G401 (cell line): ENCODE measurements at regions not wholly inside any gene's neighbourhood (a gene's known extent, or its start where the extent isn't known, plus 50 kb on each side); places are given as distances from the start of the nearest gene placed in this dataset.

Experiments used
- DNase-seq: peaks from one replicate; pipeline ENCODE4 v3.0.0-alpha.2; 2015; ENCODE audit warnings: low spot score
- in situ Hi-C: cut with HindIII; loops from 2 replicates; pipeline ENCODE4 v1.10.0; 2016; ENCODE audit warnings: low sequenced_read_pairs, mixed read lengths

DNA sequence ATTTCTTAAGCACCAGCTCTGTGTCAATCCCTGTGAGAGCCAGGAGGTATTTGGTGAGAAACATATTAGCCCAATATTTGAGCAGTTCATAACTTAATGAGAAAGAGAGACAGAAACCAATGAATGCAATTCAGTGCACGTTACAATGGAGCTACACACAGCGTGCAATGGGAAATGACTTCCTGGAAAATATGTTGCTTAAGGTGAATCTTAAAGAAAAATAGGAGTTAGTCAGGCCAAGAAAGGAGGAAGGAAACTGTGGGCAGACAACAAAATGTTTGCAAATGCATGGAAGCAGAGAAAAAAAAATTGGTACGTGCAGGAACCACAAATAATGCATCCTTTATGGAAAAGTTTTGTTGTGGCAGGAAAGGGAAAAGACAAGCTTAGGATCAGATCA is 481.7 kb downstream of the BCAT1 start:
- in situ Hi-C loops = no loop called here
- no peak for DNase-seq

DNA sequence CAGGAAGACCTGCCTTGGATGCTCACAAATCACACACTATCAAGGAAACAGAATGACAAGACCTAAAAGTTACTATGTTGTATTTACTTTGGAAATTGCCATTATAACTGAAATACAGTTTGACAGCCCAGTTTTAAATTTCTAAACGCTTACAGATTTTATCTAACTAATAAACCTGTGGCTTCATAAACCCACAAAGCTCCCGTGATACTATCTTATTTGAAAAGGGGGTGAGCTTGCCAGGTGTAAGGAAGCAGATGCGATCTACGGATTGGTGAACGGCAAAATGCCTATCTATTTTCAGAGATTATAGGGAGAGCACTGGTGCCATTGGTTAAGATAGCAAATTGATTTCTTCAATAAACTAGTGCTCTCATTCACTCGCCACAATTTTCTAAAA is 485.5 kb downstream of the BCAT1 start:
- in situ Hi-C loops = no loop called here
- no peak for DNase-seq

DNA sequence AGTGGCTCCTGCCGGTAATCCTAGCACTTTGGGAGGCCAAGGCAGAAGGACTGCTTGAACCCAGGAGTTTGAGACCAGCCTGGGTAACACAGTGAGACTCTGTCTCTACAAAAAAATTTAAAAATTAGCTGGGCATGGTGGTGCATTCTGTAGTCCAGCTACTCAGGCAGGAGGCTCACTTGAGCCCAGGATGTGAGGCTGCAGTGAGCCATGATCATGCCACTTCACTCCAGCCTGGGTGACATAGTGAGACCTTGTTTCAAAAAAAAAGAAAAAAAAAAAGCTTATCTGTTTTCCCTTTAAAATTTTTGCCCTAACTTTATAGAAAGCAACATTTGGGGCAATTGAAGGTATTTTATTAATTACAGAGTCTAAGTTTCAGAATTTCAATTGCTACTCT is 486.0 kb downstream of the BCAT1 start:
- in situ Hi-C loops = no loop called here
- no peak for DNase-seq

DNA sequence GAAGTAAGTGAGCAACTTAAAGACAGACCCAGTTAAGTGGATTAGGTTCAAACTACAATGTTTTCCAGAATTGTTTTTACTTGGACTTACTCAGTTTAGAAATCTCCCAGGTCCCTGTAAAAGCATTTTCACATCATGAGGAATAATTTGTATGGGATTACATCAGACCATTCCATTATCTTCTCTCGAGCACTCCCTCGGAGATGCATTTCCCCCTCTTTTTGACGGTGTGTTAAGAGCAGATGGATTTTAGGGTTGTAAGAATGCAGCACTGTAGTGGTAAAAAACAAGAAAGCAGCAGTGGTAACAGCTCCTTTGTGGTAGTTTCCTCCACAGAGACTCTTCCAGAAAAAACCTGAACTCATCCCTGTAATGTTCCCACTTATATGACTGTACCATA is 488.4 kb downstream of the BCAT1 start:
- in situ Hi-C loops = no loop called here
- no peak for DNase-seq

DNA sequence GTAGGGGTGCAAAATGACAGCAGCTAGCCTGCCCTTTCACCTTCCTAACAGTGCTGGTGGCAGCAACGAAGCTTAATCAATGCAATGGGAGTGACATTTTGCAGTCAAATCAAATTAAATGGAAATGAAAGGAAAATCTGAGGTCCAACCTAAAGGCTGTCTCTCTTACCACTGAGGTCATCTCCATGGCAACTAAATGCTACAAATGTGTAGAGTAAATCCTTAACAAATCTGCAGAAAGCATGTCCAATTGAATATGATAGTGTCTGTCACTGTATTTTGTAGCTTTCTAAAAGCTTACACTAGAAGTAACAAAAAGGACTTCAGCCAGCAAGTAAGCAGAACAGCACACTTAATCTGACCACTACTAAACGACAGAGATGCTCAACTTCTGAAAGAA is 488.8 kb downstream of the BCAT1 start:
- in situ Hi-C loops = no loop called here
- no peak for DNase-seq

DNA sequence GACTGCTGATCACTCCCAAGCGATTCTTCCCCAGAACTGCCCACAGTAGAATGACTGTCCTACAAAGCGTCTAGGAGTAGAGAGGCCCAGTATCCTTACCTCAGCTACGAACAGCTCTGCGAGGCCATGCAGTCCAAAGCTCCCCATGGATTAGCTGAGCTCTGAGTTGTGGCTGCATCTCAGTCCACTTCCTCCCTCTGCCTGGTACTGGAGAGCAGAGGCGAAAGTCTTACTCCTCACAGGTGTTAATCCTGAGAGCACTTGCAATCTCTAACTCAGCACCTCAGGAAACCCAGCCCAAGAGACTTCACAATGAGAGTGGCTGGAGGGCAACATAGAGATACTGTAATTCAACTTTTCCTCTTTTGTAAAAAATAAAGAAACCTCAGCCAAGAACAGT is 493.1 kb downstream of the BCAT1 start:
- in situ Hi-C loops = no loop called here

DNA sequence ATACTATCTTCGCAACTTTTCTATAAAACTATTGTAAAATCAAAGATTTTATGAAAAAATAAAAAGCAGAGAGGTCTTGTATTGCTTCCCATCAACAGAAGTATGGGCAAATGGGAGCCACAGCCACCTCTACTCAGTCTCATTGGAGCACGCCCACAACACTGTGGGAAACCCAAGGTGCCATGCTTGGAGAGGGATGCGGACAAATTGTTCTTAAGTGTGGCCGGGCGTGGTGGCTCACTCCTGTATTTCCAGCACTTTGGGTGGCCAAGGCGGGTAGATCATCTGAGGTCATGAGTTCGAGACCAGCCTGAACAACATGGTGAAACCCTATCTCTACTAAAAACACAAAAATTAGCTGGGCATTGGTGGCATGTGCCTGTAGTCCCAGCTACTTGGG is 498.2 kb upstream of the SOX5 start:
- in situ Hi-C loops = no loop called here
- DNase-seq = no peak

More for the DNA sequence above, 493.1 kb downstream of the BCAT1 start:
- no peak for DNase-seq

DNA sequence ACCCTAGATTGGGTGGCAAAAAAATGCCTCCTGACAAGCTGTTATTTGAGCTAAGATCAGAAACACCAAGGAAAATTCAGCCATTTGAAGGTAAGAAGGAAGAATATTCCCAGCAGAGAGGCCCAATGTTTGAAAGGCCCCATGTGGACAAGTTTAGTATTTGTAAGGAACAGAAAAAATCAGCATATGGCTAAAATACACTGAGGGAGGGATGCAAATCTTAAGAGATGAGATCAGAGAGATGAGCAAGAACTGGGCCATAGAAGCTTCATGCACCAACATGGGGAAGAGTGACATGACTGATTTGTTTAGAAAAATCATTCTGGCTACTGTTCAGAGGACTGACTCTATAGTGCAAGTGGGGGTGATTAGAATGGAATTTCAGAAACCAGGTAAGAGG is 496.8 kb upstream of the SOX5 start:
- DNase-seq = no peak
- in situ Hi-C loops = no loop called here

DNA sequence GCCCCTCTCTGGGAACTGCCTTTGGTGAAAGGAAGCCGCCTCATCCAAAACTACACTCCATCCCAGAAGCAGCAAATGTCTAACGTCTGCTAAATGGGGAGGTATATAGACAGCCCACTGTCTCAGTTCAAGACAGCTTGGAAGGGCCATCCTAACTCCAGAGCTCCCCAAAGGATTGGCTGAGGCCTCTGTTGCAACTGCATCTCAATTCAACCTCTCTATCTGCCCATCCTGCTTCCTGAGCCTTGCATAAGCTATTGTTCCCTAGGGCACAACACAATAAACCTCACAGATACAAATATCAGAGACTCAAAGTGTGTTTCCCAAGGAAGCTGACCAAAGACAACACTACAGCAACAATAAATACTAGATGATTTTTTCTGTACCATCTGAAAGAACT is 495.2 kb upstream of the SOX5 start:
- in situ Hi-C loops = no loop called here
- DNase-seq = no peak

DNA sequence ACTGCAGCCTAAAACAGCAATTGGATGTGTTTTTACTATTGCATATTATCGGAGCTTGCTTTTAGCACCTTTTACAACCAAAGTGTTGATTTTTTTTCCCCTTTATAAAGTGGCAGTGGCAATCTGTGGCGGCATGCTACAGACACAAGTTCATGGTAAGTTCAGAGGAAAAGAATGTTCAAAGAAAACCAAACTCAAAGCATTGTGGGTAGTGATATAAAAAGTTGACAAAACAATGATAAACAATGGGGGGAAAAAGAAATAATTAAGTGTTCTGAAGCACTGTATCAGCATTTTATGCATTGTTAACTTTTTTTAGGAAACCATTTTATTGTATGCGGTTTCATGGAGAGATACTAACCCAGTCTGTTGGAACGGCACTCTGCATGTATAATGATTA is 492.0 kb upstream of the SOX5 start:
- no peak for DNase-seq
- in situ Hi-C loops = no loop called here

DNA sequence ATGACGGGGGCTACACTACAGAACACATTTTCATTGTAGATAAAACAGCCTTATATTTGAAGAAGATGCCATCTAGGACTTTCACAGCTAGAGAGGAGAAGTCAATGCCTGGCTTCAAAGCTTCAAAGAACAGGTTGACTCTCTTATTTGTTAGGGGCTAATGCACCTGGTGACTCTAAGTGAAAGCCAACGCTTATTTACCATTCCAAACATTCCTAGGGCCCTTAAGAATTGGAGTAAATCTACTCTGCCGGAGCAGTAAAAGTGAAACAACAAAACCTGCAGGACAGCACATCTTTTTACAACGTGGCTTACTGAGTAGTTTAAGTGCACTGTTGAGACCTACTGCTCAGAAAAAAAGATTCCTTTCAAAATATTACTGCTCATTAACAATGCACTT is 487.2 kb upstream of the SOX5 start:
- DNase-seq = no peak
- in situ Hi-C loops = no loop called here

DNA sequence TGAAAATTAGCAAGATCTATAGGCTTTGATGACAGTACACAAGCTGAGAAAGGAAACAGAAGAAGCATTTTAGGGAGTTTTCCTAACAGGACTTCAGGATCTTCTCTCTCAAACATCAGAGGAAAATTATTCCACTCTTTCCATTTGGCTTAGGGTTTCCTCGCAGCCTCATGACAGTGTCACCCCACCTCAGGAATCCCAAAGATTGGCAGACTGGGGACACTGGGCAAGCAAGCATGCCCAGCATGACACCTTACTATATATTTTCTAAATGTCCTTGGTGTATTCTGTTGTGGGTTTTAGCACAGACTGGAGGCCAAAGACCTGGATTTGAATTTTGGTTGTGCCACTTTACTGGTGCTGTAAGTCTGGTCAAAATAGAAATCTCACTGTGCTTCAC is 482.4 kb upstream of the SOX5 start:
- in situ Hi-C loops = no loop called here
- no peak for DNase-seq

DNA sequence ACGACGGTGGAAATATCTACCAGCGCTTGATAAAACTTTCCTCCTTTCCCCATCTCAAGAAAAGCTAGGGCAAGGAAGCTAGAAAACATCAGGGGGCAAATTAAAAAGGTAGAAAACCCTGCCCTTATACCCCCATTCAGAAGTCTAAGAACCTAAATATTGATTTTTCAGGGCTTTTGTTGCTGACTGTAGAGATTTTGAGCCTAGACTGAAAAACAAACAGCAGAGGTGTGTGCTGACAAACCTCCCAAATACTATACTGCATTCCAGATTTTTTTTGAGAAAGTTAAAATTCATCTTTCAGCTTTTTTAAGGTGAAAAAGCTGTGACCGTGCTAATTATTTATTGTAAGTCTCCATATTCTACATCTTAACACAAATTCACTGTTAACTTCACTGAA is 478.3 kb upstream of the SOX5 start:
- in situ Hi-C loops = no loop called here
- no peak for DNase-seq

DNA sequence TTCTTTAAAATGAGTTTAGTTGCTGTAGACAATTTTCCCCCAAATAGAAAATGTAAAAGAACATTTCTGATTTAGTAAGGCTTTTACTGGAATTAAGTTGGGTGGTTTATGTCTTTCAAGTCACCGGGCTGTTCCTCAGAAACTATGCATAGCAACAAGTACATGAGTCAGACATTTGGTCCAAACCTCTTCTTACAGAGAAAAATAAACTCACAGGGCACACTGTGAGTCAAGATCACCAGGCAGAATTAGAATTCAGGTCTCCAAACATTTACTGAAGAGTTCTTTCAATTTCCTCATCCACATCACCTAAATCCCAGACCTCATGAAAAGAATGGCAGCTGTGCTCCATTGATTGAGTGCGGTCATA is 476.1 kb upstream of the SOX5 start:
- in situ Hi-C loops = no loop called here
- DNase-seq = no peak

DNA sequence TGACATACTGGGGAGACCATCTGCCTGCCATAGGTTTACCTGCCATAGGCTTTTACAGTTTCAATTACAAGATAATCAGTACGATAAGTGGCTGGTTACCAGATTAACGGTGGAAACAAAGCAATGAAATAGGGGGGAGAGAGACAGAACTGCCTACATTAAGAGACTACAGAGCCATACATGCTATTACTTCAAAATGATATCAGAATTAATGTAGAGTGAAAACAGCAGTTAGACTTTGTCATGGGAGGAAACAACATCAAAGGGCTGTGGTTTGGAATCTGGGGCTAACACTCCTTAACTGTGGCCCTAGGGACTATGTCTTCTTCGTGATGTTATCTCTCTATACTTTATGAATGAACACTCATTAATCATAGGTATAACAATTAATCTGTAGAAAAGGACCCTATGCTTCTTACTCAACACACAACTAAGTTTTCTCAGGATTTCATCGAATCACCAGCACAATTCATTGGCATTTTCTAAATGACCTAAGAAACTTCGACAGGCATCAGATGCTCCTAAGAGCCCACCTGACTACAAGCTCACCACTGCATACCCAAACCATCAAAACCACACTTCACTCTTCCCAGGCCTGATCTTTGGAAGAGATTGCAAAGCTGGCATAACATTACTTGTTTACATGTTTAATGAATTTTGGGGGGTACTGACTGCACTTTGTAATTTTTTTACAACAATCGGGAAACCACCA is 475.6 kb upstream of the SOX5 start:
- no peak for DNase-seq
- in situ Hi-C loops = no loop called here

DNA sequence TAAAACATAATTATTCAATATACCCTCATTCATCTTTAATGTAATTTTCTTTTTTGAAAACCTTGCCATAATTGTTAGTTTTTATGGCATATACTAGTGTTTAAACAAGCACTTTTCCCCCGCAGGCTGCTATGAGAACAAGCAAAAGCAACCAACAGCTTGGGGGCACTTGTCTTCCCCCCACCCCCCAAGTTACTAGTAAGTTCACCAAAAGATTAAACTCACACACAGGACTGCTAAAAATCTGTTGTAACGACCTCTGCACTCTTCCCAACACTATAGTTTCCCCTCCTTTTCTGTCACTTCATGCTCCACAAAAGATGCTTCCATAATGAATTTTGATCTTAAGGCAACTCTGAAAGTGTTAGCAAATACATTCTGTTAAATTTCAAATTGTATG is 474.9 kb upstream of the SOX5 start:
- in situ Hi-C loops = no loop called here
- DNase-seq = no peak

DNA sequence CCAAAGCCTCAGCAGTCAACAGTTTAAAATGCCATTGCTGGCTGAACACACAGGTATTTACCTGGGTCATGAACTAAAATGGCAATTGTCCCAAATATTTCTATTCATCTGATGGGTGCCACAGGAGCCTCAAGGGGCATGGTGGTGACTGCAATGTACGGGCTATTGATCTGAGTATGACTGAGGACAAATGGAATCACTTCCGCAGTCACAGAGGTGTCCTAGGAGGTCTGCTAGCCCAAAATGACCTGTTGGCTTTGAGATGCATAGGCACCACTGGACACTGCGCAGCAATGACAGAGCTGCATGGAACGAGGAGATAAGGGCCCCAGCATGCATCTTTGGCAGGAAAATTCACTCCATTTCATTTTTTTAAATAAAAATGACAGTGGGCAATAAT is 474.1 kb upstream of the SOX5 start:
- DNase-seq = no peak
- in situ Hi-C loops = no loop called here

DNA sequence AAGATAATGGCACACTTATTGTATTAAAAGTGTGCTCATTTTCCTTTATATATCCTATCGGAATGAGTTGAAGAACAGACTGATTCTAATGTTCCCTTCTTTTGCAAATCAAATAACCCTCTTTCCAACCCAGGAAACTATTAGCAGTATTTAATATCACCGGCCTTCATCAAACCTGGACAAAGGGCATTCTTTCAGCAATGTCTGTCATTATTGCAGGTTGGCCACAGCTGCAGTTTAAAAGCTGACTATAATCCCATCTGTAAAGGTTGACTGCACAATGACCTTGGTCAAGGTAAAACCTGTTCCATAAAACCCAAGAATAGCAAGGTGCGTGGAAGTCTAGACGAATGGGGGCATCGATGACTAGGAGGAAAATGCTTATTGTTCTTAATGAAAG is 472.3 kb upstream of the SOX5 start:
- DNase-seq = no peak
- in situ Hi-C loops = no loop called here

DNA sequence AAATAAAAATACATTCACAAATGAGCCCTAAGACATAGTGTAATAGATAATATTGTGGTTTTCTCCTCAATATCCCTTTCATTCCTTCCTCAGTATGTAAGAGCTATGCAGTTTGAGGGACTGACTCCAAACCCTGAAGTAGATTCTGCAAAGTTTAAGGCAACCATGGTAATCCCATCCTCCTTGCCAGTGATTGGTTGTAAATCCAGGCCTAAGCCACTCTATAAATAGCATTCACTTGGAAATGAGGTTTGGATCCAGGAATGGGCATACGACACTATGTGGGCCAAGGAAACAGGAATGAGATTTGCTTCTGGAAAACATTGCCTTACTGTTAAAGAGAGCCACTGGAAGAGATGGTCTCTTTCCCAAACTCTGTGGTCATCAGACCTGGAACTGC is 468.7 kb upstream of the SOX5 start:
- in situ Hi-C loops = no loop called here
- no peak for DNase-seq

DNA sequence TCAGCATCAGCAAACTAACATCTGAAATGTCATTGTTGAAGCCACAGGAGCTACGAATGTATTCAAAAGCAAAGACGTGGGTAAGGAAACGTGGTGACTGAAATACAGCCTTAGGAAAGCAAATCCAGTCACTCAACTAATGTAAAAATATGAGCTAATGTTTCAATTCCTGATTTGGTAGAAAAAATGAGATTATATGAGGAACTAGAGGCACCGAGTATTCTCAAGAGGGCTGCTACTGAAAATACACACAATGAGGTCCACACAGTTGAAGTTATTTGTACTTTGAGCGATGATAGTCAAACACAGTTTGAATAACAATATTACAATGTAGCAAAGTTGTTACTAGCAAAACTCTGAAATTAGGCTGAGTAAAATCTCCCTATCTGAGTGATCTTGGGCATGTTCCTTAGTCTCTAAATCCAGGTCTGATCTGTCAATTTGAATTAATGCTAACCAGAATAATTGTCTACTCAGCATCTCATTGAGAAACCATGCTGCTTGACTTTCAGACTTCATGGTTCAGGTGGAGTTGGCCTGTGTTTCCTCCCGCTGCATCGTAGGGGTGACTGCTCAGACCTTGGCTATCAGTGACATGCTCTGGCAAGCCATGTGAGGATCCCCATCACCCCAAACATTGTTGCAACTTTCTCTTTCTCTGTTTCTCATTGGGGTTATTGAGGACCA is 467.1 kb upstream of the SOX5 start:
- in situ Hi-C loops = no loop called here
- no peak for DNase-seq

DNA sequence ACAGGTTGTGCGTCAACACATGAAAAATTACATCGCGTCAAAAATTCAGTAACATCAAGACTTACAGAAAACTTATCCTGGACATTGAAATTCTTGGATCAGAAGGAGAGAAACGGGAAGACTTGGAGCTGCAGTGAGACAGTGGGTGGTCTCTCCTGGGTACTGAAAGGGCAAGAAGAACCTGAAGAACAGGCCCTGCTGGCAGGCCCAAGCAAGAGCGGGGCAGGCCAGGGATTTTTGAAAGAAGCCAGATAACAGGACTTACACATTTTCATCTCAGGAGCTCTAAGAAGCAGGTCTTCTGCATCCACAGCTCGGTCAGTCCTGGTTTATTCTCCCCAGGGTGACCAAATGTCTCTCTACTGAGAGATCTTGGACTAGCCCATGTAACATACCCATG is 466.5 kb upstream of the SOX5 start:
- in situ Hi-C loops = no loop called here
- DNase-seq = no peak
